B cell (primary cell): ENCODE measurements at regions not wholly inside any gene's neighbourhood (a gene's known extent, or its start where the extent isn't known, plus 50 kb on each side); places are given as distances from the start of the nearest gene placed in this dataset.

Experiments used
- ATAC-seq: fragments of 200-7000 bp; cut with Tn5 transposase; one replicate; pipeline ENCODE4 v1.10.0; 2021; ENCODE audit warnings: low read depth, mild to moderate bottlenecking, moderate number of reproducible peaks, moderate library complexity
- CTCF ChIA-PET: fragments of 350-600 bp; sonication (Branson Sonifier 250); formaldehyde crosslinking; loops from one replicate; lab custom pipeline; 2021; ENCODE audit warnings: antibody characterized with exemption, inconsistent platforms; lab: Charles Lee
- POLR2A ChIA-PET: fragments of 350-600 bp; sonication (Branson Sonifier 250); formaldehyde crosslinking; loops from one replicate; lab custom pipeline; 2021; ENCODE audit warnings: antibody characterized with exemption; lab: Charles Lee
- DNase-seq: peaks from one replicate; pipeline ENCODE4 v3.0.0; 2013
- H2AFZ ChIP-seq: 2 replicates; pipeline ENCODE4 v1.6.1; 2012; ENCODE audit warnings: mild to moderate bottlenecking, low read depth, low read length; ENCODE audit not compliant: insufficient read depth, poor library complexity, severe bottlenecking
- H3K27ac ChIP-seq, 2 donors: 1 replicate in 1 of 2; 2 replicates in 1 of 2; pipeline ENCODE4 v1.5.1; 2012 to 2013; ENCODE audit warnings: low read length in 2 of 2, mild to moderate bottlenecking in 2 of 2, moderate library complexity in 1 of 2
- H3K27me3 ChIP-seq, 4 experiments: fragments of 200-600 bp in 1 of 4; sonication (generic) in 1 of 4; replicated peaks in 1 of 4; 1 replicate in 2 of 4; 2 replicates in 2 of 4; pipeline versions ENCODE4 v1.6.1 to v1.7.0; 2013 to 2016; ENCODE audit warnings: low read length in 3 of 4, mild to moderate bottlenecking in 2 of 4, mixed read lengths in 1 of 4, moderate library complexity in 1 of 4; ENCODE audit not compliant: insufficient read depth in 4 of 4, control insufficient read depth in 3 of 4; ENCODE audit errors: control extremely low read depth in 1 of 4
- H3K36me3 ChIP-seq, 2 experiments: replicated peaks in 1 of 2; 1 replicate in 1 of 2; 2 replicates in 1 of 2; pipeline versions ENCODE4 v1.6.1 to v1.7.1; 2013; ENCODE audit warnings: low read length in 1 of 2; ENCODE audit not compliant: insufficient read depth in 2 of 2, control insufficient read depth in 1 of 2; ENCODE audit errors: control extremely low read depth in 1 of 2, extremely low read depth in 1 of 2
- H3K4me1 ChIP-seq, 2 donors: fragments of 200-600 bp in 1 of 2; sonication (generic) in 1 of 2; 1 replicate in 1 of 2; 2 replicates in 1 of 2; pipeline versions ENCODE4 v1.5.1 to v1.6.1; 2013 to 2017; ENCODE audit warnings: low read length in 2 of 2; ENCODE audit not compliant: control insufficient read depth in 2 of 2, insufficient read depth in 2 of 2
- H3K4me2 ChIP-seq: replicated peaks from 2 replicates; pipeline ENCODE3; 2012; ENCODE audit warnings: mild to moderate bottlenecking, low read depth, low read length; ENCODE audit not compliant: poor library complexity, severe bottlenecking
- H3K4me3 ChIP-seq, 5 experiments: fragments of 200-600 bp in 1 of 5; sonication (generic) in 1 of 5; 1 replicate in 3 of 5; 2 replicates in 2 of 5; pipeline versions ENCODE4 v1.5.1 to v1.7.0; 2011 to 2016; ENCODE audit warnings: low read length in 4 of 5, mild to moderate bottlenecking in 4 of 5, low read depth in 2 of 5, control low read depth in 1 of 5, moderate library complexity in 1 of 5; ENCODE audit not compliant: insufficient read depth in 1 of 5; ENCODE audit errors: control extremely low read depth in 1 of 5, extremely low read depth in 1 of 5
- H3K79me2 ChIP-seq: fragments of 200-600 bp; sonication (generic); one replicate; pipeline ENCODE4 v1.6.0; 2016; ENCODE audit warnings: low read length; ENCODE audit not compliant: control insufficient read depth, insufficient read depth
- H3K9ac ChIP-seq: fragments of 200-600 bp; sonication (generic); 2 replicates; pipeline ENCODE4 v1.6.1; 2017; ENCODE audit warnings: mild to moderate bottlenecking, low read length, moderate library complexity
- H3K9me3 ChIP-seq, 3 donors: one replicate each; pipeline versions ENCODE4 v1.6.1 to v1.7.1; 2013; ENCODE audit warnings: low read length in 2 of 3; ENCODE audit not compliant: control insufficient read depth in 2 of 3, insufficient read depth in 1 of 3; ENCODE audit errors: control extremely low read depth in 1 of 3
- H4K20me1 ChIP-seq: 2 replicates; pipeline ENCODE4 v1.6.0; 2012; ENCODE audit warnings: mild to moderate bottlenecking, low read length; ENCODE audit not compliant: insufficient read depth, control insufficient read depth, poor library complexity, severe bottlenecking
- H3K27ac Mint-ChIP-seq: one replicate; pipeline ENCODE4 v1.8.0; 2021; ENCODE audit warnings: mixed read lengths
- H3K27me3 Mint-ChIP-seq: one replicate; pipeline ENCODE4 v1.8.0; 2021; ENCODE audit warnings: mixed read lengths
- H3K4me1 Mint-ChIP-seq: one replicate; pipeline ENCODE4 v1.8.0; 2021; ENCODE audit warnings: mixed read lengths
- H3K4me3 Mint-ChIP-seq: one replicate; pipeline ENCODE4 v1.8.0; 2021; ENCODE audit warnings: mixed read lengths
- H3K9me3 Mint-ChIP-seq: one replicate; pipeline ENCODE4 v1.8.0; 2022; ENCODE audit warnings: mixed read lengths; ENCODE audit not compliant: insufficient read depth
- EZH2 ChIP-seq: IDR thresholded peaks from 2 replicates; pipeline ENCODE4 v1.6.1; 2012; ENCODE audit warnings: borderline replicate concordance, low read depth, mild to moderate bottlenecking, moderate library complexity, low read length; ENCODE audit not compliant: insufficient read depth, poor library complexity, severe bottlenecking
- WGBS: methylation state at CpG from one replicate; pipeline ENCODE4 v1.1.5; 2013; ENCODE audit warnings: missing lambda C conversion rate; ENCODE audit not compliant: insufficient coverage; 5-methylcytosine and 5-hydroxymethylcytosine counted together
- intact Hi-C: fragments of 100-400 bp; cut with micrococcal nuclease; formaldehyde crosslinking; loops from one replicate; pipeline ENCODE4 v1.10.0; 2022
- TF ChIP-seq, protein P1 (sequence below): fragments of 200-600 bp; IDR thresholded peaks from one replicate; pipeline ENCODE4 v1.8.0; 2022; ENCODE audit warnings: antibody characterized with exemption, mild to moderate bottlenecking

DNA sequence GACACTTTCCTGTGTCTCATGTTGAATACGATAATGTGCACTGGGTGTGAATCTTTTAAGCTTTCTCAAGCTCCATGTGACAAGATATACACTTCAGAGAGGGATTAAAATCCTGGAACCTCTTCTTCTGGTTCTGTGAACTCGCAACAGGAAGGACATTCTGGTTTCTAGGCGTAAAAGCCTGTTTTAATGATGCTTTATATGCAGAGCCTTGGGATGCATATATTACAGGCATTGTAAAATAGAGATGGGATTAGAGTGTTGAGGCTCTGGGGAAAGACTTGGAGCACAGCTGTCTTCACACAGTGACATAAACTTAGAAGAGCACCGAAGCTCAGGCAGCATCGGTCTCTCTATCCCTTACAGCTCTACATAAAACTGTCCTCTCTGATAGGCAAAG is 107.7 kb upstream of the SV2C start:
- no peaks in the 10 kb centered on the region for H3K9me3 Mint-ChIP-seq
- no peaks in the 10 kb centered on the region for H3K4me1 Mint-ChIP-seq
- Histone ChIP-seq H3K36me3 (no peaks in the 10 kb centered on the region), H3K4me3 (no peak overlapping the region), H3K27me3 (no peaks in the 10 kb centered on the region), H4K20me1 (no peaks in the 10 kb centered on the region), H3K27ac (no peak overlapping the region), H2AFZ (no peak overlapping the region), H3K79me2 (no peaks in the 10 kb centered on the region), H3K9ac (no peak overlapping the region), H3K9me3 (peaks cover 0 to 3% (median 0%) of the 10 kb centered on the region in 3 donors), H3K4me2 (no peak overlapping the region), H3K4me1 (no peaks in the 10 kb centered on the region)
- no peak overlapping the region for H3K27ac Mint-ChIP-seq
- TF ChIP-seq, protein P1, sequence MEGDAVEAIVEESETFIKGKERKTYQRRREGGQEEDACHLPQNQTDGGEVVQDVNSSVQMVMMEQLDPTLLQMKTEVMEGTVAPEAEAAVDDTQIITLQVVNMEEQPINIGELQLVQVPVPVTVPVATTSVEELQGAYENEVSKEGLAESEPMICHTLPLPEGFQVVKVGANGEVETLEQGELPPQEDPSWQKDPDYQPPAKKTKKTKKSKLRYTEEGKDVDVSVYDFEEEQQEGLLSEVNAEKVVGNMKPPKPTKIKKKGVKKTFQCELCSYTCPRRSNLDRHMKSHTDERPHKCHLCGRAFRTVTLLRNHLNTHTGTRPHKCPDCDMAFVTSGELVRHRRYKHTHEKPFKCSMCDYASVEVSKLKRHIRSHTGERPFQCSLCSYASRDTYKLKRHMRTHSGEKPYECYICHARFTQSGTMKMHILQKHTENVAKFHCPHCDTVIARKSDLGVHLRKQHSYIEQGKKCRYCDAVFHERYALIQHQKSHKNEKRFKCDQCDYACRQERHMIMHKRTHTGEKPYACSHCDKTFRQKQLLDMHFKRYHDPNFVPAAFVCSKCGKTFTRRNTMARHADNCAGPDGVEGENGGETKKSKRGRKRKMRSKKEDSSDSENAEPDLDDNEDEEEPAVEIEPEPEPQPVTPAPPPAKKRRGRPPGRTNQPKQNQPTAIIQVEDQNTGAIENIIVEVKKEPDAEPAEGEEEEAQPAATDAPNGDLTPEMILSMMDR = no peak
- TF ChIP-seq EZH2 = no peak
- ATAC-seq = no peak
- WGBS = 100% methylated on average over 2 of the region's 5 CpGs
- H3K4me3 Mint-ChIP-seq = no peak overlapping the region
- intact Hi-C loops = no loop called here
- ChIA-PET POLR2A (no interaction called here), CTCF (no interaction called here)
- peaks cover 4% of the 10 kb centered on the region for H3K27me3 Mint-ChIP-seq
- no peak for DNase-seq

DNA sequence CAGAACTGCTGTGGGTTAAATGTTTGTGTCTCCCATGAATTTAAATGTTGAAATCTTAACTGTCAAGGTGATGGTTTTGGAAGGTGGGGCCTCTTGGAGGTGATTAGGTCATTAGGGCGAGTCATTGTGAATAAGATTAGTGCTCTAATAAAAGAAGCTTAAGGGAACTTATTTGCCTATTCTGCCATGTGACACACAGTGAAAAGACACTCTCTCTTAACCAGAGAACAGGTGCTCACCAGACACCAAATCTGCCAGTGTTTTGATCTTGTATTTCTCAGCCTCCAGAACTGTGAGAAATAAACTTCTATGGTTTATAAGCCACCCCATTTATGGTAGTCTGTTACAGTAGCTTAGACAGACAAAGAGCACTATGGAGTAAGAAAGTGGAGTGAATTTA is 117.9 kb upstream of the SV2C start:
- Mint-ChIP-seq H3K4me1 (peaks cover 17% of the 10 kb centered on the region), H3K27ac (peak overlapping the region; percentile 57), H3K9me3 (peaks cover 3% of the 10 kb centered on the region), H3K27me3 (peaks cover 4% of the 10 kb centered on the region), H3K4me3 (peak overlapping the region; percentile 29)
- H4K20me1 ChIP-seq = no peaks in the 10 kb centered on the region
- H2AFZ ChIP-seq = no peak overlapping the region
- H3K36me3 ChIP-seq = no peaks in the 10 kb centered on the region
- no CpG with 5 or more reads among the region's 1 CpG for WGBS
- H3K4me1 ChIP-seq = peaks cover 0 to 14% of the 10 kb centered on the region in 2 donors
- no peak overlapping the region for H3K4me3 ChIP-seq
- DNase-seq (peak; percentile 18), ATAC-seq (no peak)
- H3K27me3 ChIP-seq = no peaks in the 10 kb centered on the region
- TF ChIP-seq, protein P1 = no peak
- no peak for TF ChIP-seq EZH2
- peaks cover 0 to 9% (median 3%) of the 10 kb centered on the region in 3 donors for H3K9me3 ChIP-seq
- intact Hi-C loops = no loop called here
- ChIA-PET POLR2A (no interaction called here), CTCF (no interaction called here)
- no peak overlapping the region for H3K27ac ChIP-seq
- H3K79me2 ChIP-seq = no peaks in the 10 kb centered on the region
- no peak overlapping the region for H3K4me2 ChIP-seq
- H3K9ac ChIP-seq = no peak overlapping the region
